IMR-90 (cell line): ENCODE measurements at regions not wholly inside any gene's neighbourhood (a gene's known extent, or its start where the extent isn't known, plus 50 kb on each side); places are given as distances from the start of the nearest gene placed in this dataset.

Experiments
- ATAC-seq: fragments of 200-7000 bp; cut with Tn5 transposase; 2 replicates; pipeline ENCODE4 v1.9.1; 2020; ENCODE audit warnings: low read depth, mild to moderate bottlenecking, moderate library complexity
- BruUV-seq: library from RNA; stranded (reverse); fragments of 400-500 nt; replicated peaks from 2 replicates; lab custom pipeline; 2021; lab: Mats Ljungman, UMichigan
- CTCF ChIA-PET: fragments of 300-600 bp; formaldehyde crosslinking; extraction: SDS; loops from one replicate; lab custom pipeline; 2021; ENCODE audit warnings: antibody characterized with exemption; lab: Yijun Ruan, JAX
- POLR2A ChIA-PET: fragments of 300-600 bp; sonication (Branson Sonifier 250); formaldehyde crosslinking; loops from one replicate; lab custom pipeline; 2022; ENCODE audit warnings: antibody characterized with exemption; ENCODE audit not compliant: unreplicated experiment; lab: Charles Lee
- DNase-seq: peaks from one replicate; pipeline ENCODE4 v3.0.0; 2013
- H2AFZ ChIP-seq: replicated peaks from 2 replicates; pipeline ENCODE3; 2013; ENCODE audit warnings: low read length, mild to moderate bottlenecking; ENCODE audit not compliant: poor library complexity
- H2AK5ac ChIP-seq: 2 replicates; pipeline ENCODE4 v1.6.1; 2013; ENCODE audit warnings: low read depth, low read length, inconsistent platforms
- H2AK9ac ChIP-seq: replicated peaks from 2 replicates; pipeline ENCODE3; 2013; ENCODE audit warnings: mild to moderate bottlenecking, low read depth, low read length, moderate library complexity; ENCODE audit not compliant: poor library complexity
- H2BK120ac ChIP-seq: 2 replicates; pipeline ENCODE4 v1.6.1; 2013; ENCODE audit warnings: low read depth, low read length, inconsistent platforms
- H2BK15ac ChIP-seq: 3 replicates; pipeline ENCODE4 v1.6.1; 2013; ENCODE audit warnings: low read depth, low read length, inconsistent platforms
- H2BK20ac ChIP-seq: 2 replicates; pipeline ENCODE4 v1.6.1; 2013; ENCODE audit warnings: low read depth, mild to moderate bottlenecking, inconsistent platforms, low read length, moderate library complexity
- H2BK5ac ChIP-seq: 2 replicates; pipeline ENCODE4 v1.6.1; 2013; ENCODE audit warnings: mild to moderate bottlenecking, low read depth, low read length, inconsistent platforms; ENCODE audit not compliant: poor library complexity, severe bottlenecking
- H3K14ac ChIP-seq: replicated peaks from 2 replicates; pipeline ENCODE4 v1.6.1; 2013; ENCODE audit warnings: low read depth, low read length, inconsistent platforms
- H3K18ac ChIP-seq: 2 replicates; pipeline ENCODE4 v1.6.1; 2013; ENCODE audit warnings: low read depth, low read length, control low read depth
- H3K23ac ChIP-seq: 2 replicates; pipeline ENCODE4 v1.6.1; 2013; ENCODE audit warnings: low read depth, low read length, inconsistent platforms
- H3K27ac ChIP-seq: 2 replicates; pipeline ENCODE4 v1.5.1; 2013; ENCODE audit warnings: mild to moderate bottlenecking, control low read depth, low read length; ENCODE audit not compliant: insufficient read depth
- H3K27me3 ChIP-seq: 2 replicates; pipeline ENCODE4 v1.6.1; 2013; ENCODE audit warnings: low read length; ENCODE audit not compliant: control insufficient read depth, insufficient read depth
- H3K36me3 ChIP-seq: 2 replicates; pipeline ENCODE4 v1.6.1; 2013; ENCODE audit warnings: low read length, mixed read lengths; ENCODE audit not compliant: control insufficient read depth, insufficient read depth
- H3K4ac ChIP-seq: 2 replicates; pipeline ENCODE4 v1.6.1; 2013; ENCODE audit warnings: low read depth, low read length, inconsistent platforms
- H3K4me1 ChIP-seq: 2 replicates; pipeline ENCODE4 v1.6.1; 2013; ENCODE audit warnings: low read length, mixed read lengths; ENCODE audit not compliant: control insufficient read depth, insufficient read depth
- H3K4me2 ChIP-seq: 2 replicates; pipeline ENCODE4 v1.6.1; 2013; ENCODE audit warnings: low read depth, mild to moderate bottlenecking, control low read depth, low read length, moderate library complexity
- H3K4me3 ChIP-seq: 2 replicates; pipeline ENCODE4 v1.5.1; 2013; ENCODE audit warnings: low read depth, mild to moderate bottlenecking, control low read depth, low read length, moderate library complexity; ENCODE audit not compliant: insufficient read depth
- H3K56ac ChIP-seq: 2 replicates; pipeline ENCODE4 v1.6.1; 2013; ENCODE audit warnings: low read length, inconsistent platforms; ENCODE audit not compliant: insufficient read depth; ENCODE audit errors: extremely low read depth
- H3K79me1 ChIP-seq, 2 experiments: 2 replicates each; pipeline ENCODE4 v1.6.1; 2013; ENCODE audit warnings: low read length in 2 of 2, inconsistent platforms in 1 of 2, low read depth in 1 of 2
- H3K9ac ChIP-seq: 2 replicates; pipeline ENCODE4 v1.6.1; 2013; ENCODE audit warnings: low read depth, low read length, control low read depth
- H3K9me1 ChIP-seq: 2 replicates; pipeline ENCODE4 v1.6.1; 2013; ENCODE audit warnings: low read length, inconsistent platforms; ENCODE audit not compliant: insufficient read depth
- H3K9me3 ChIP-seq: 2 replicates; pipeline ENCODE4 v1.6.1; 2013; ENCODE audit warnings: low read length; ENCODE audit not compliant: control insufficient read depth, insufficient read depth
- H4K20me1 ChIP-seq: 2 replicates; pipeline ENCODE4 v1.6.1; 2013; ENCODE audit warnings: low read length, inconsistent platforms; ENCODE audit not compliant: insufficient read depth
- H4K5ac ChIP-seq: 2 replicates; pipeline ENCODE4 v1.6.1; 2013; ENCODE audit warnings: mild to moderate bottlenecking, low read depth, low read length, control low read depth
- H4K8ac ChIP-seq, 2 experiments: 2 replicates each; pipeline ENCODE4 v1.6.1; 2013; ENCODE audit warnings: low read depth in 2 of 2, low read length in 2 of 2, control low read depth in 1 of 2, inconsistent platforms in 1 of 2
- H4K91ac ChIP-seq: 2 replicates; pipeline ENCODE4 v1.6.1; 2013; ENCODE audit warnings: low read depth, low read length, inconsistent platforms; ENCODE audit not compliant: insufficient read depth
- BHLHE40 ChIP-seq: fragments of 150-350 bp; IDR thresholded peaks from 2 replicates; pipeline ENCODE4 v1.6.1; 2016; ENCODE audit warnings: mild to moderate bottlenecking, low read depth, low read length
- CHD1 ChIP-seq: IDR thresholded peaks from 2 replicates; pipeline ENCODE4 v1.6.1; 2012; ENCODE audit warnings: low read depth, low read length, improper control_type of control experiment
- FOS ChIP-seq: fragments of 150-350 bp; IDR thresholded peaks from 2 replicates; pipeline ENCODE4 v1.6.1; 2016; ENCODE audit warnings: low read depth, low read length
- MAFK ChIP-seq: IDR thresholded peaks from 2 replicates; pipeline ENCODE4 v1.6.1; 2012; ENCODE audit warnings: low read depth, low read length, improper control_type of control experiment
- MAZ ChIP-seq: IDR thresholded peaks from 2 replicates; pipeline ENCODE4 v1.6.1; 2012; ENCODE audit warnings: low read depth, mild to moderate bottlenecking, low read length, improper control_type of control experiment, moderate library complexity, borderline replicate concordance
- NFE2L2 ChIP-seq: fragments of 150-350 bp; IDR thresholded peaks from 2 replicates; pipeline ENCODE4 v1.6.1; 2016; ENCODE audit warnings: low read depth, mild to moderate bottlenecking, low read length
- POLR2A ChIP-seq: IDR thresholded peaks from 2 replicates; pipeline ENCODE4 v1.6.1; 2012; ENCODE audit warnings: mild to moderate bottlenecking, low read depth, low read length
- RAD21 ChIP-seq: IDR thresholded peaks from 2 replicates; pipeline ENCODE4 v1.6.1; 2012; ENCODE audit warnings: low read length, improper control_type of control experiment
- RCOR1 ChIP-seq: IDR thresholded peaks from 2 replicates; pipeline ENCODE4 v1.6.1; 2012; ENCODE audit warnings: mild to moderate bottlenecking, low read length, improper control_type of control experiment; ENCODE audit not compliant: insufficient replicate concordance
- RFX5 ChIP-seq: IDR thresholded peaks from 2 replicates; pipeline ENCODE4 v1.8.0; 2012; ENCODE audit warnings: low read depth, mild to moderate bottlenecking, low read length, moderate library complexity
- SMC3 ChIP-seq: fragments of 150-350 bp; IDR thresholded peaks from 2 replicates; pipeline ENCODE4 v1.6.1; 2016; ENCODE audit warnings: low read depth, mild to moderate bottlenecking, antibody characterized with exemption, low read length, moderate library complexity
- WGBS, 2 experiments: methylation state at CpG; one replicate each; pipeline versions ENCODE4 v1.1.5 to v1.1.7; 2013; ENCODE audit warnings: missing lambda C conversion rate in 2 of 2; ENCODE audit not compliant: insufficient read length in 1 of 2; ENCODE audit errors: extremely low coverage in 2 of 2; 5-methylcytosine and 5-hydroxymethylcytosine counted together
- dilution Hi-C: fragments of 300-500 bp; cut with HindIII; formaldehyde crosslinking; loops from one replicate; pipeline ENCODE4 v1.14.3; 2018; ENCODE audit warnings: low sequenced_read_pairs; ENCODE audit not compliant: unreplicated experiment
- in situ Hi-C: fragments of 300-500 bp; cut with MboI; formaldehyde crosslinking; loops from 3 replicates; pipeline ENCODE4 v1.14.3; 2019; ENCODE audit warnings: low sequenced_read_pairs, inconsistent platforms, mixed read lengths
- intact Hi-C: fragments of 100-400 bp; cut with micrococcal nuclease; formaldehyde crosslinking; loops from 2 replicates; pipeline ENCODE4 v1.10.0; 2022
- TF ChIP-seq, protein P1 (sequence below): fragments of 150-350 bp; IDR thresholded peaks from 2 replicates; pipeline ENCODE4 v1.6.1; 2017; ENCODE audit warnings: mild to moderate bottlenecking, antibody characterized with exemption, low read length, low read depth

- Histone ChIP-seq H2BK20ac (no peak overlapping the region), H3K36me3 (no peaks in the 10 kb centered on the region), H3K9me3 (no peaks in the 10 kb centered on the region), H3K27me3 (no peaks in the 10 kb centered on the region), H3K27ac (no peak overlapping the region), H3K4ac (no peak overlapping the region), H3K23ac (no peak overlapping the region), H3K14ac (no peak overlapping the region), H4K91ac (no peak overlapping the region), H3K4me1 (no peaks in the 10 kb centered on the region), H2AFZ (no peak overlapping the region), H3K79me1 (no peaks in the 10 kb centered on the region), H2BK15ac (no peak overlapping the region), H3K4me3 (no peak overlapping the region), H4K8ac (no peak overlapping the region), H2AK5ac (no peak overlapping the region), H3K18ac (no peak overlapping the region), H4K20me1 (no peaks in the 10 kb centered on the region), H3K4me2 (no peak overlapping the region), H3K9ac (no peak overlapping the region), H2AK9ac (no peak overlapping the region), H2BK120ac (no peak overlapping the region), H4K5ac (no peak overlapping the region), H3K56ac (no peak overlapping the region), H2BK5ac (no peak overlapping the region), H3K9me1 (no peaks in the 10 kb centered on the region)
- ChIA-PET POLR2A (no interaction called here), CTCF (no interaction called here)
- dilution Hi-C loops, result no loop called here
- no peak for ATAC-seq
- TF ChIP-seq NFE2L2 (no peak), CHD1 (no peak), BHLHE40 (no peak), MAZ (no peak), RFX5 (no peak), MAFK (no peak), POLR2A (no peak), SMC3 (no peak), RCOR1 (no peak), RAD21 (no peak), FOS (no peak)
- TF ChIP-seq, protein P1, sequence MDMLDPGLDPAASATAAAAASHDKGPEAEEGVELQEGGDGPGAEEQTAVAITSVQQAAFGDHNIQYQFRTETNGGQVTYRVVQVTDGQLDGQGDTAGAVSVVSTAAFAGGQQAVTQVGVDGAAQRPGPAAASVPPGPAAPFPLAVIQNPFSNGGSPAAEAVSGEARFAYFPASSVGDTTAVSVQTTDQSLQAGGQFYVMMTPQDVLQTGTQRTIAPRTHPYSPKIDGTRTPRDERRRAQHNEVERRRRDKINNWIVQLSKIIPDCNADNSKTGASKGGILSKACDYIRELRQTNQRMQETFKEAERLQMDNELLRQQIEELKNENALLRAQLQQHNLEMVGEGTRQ, result no peak
- 68% methylated on average over 10 of the region's 18 CpGs; no CpG with 5 or more reads in 1 of the 2 experiments for WGBS, 2 experiments
- intact Hi-C loops, result no loop called here
- no TSS peak for BruUV-seq
- DNase-seq, result no peak
- in situ Hi-C loops, result no loop called here
These were observed 277.9 kb upstream of the NR2F2 start for GRCh38 chr15:96052572-96053030.
